ENCODE measurements at regions not wholly inside any gene's neighbourhood (a gene's known extent, or its start where the extent isn't known, plus 50 kb on each side); places are given as distances from the start of the nearest gene placed in this dataset.
"Not testable (repeated sequence)": the region's sequence is repeated elsewhere in the genome, so short reads cannot be mapped to it uniquely, and the experiment has no call there.

DNA sequence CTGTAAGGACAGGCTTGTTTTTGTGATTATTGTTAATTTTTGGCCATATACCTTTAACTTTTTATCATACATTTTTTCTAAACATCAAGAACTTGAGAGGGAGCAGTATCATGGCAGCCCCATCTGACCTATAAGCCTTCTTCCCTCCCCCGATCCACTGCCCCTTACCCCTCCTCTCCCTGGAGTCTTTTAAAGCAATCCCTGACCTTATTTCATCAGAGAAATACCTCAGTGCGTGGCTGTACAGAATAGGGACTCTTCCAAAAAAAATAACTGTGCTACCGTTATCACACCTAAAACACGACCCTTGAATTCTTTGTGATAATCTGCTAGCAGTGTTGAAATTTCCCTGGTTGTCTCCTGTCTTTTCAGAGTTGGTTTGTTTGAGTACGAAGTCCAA is 4448.7 kb upstream of the TPTE start:
- H3K27ac ChIP-seq (ENCODE audit: low read depth in 2 of 2, low read length in 2 of 2); H3K9ac ChIP-seq (ENCODE audit: low read length in 3 of 3); DNase-seq; H3K4me1 ChIP-seq (ENCODE audit: control insufficient read depth in 2 of 3, insufficient read depth in 2 of 3, low read depth in 1 of 3, low read length in 3 of 3); FAIRE-seq; H3K4me3 ChIP-seq (ENCODE audit: low read length in 3 of 3); H3K36me3 ChIP-seq (ENCODE audit: control insufficient read depth in 2 of 3, insufficient read depth in 3 of 3, low read length in 3 of 3); H3K27me3 ChIP-seq (ENCODE audit: control insufficient read depth, insufficient read depth, low read length); intact Hi-C loops (cut with DNase I); H3K9me3 ChIP-seq (ENCODE audit: control insufficient read depth in 2 of 3, insufficient read depth in 1 of 3, low read length in 3 of 3): not testable (repeated sequence)

DNA sequence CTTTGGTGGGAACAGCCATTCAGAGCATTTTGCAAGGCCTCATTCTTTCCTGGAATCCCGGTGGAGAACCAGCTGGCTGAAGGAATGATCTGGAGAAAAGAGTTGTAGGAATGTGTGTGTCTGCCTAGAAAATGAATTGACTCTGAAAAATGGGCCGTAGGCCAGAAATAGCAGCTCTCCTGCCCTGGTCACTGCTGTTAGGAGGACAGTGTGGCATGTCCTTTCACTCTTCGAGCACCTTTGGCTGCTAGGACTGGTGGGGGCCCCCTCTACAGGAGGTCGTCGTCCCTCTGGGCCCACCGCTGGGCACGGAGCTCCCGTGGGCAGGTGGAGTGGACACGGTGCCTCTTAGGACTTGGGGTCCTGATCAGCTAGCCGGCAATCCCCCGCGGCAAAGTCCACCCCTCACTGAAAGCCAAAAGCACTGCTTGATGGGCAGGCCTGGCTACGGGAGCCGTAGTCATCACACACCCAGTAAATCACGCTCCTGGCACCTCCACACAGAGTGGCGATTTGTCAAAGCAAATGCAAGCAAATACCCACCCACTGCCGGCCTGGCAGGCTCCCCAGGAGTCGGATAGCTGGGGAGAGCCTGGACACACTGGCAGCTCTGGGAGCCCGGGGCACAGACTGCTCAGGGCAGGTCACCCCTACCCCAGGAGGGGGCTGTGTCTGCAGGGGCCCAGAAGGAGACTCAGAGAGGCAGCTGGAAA is 4447.2 kb upstream of the TPTE start:
- H3K27ac ChIP-seq (ENCODE audit: low read depth in 2 of 2, low read length in 2 of 2); DNase-seq; H3K4me1 ChIP-seq (ENCODE audit: control insufficient read depth in 2 of 3, insufficient read depth in 2 of 3, low read depth in 1 of 3, low read length in 3 of 3); H3K4me3 ChIP-seq (ENCODE audit: low read length in 3 of 3); H3K9me3 ChIP-seq (ENCODE audit: control insufficient read depth in 2 of 3, insufficient read depth in 1 of 3, low read length in 3 of 3); H3K36me3 ChIP-seq (ENCODE audit: control insufficient read depth in 2 of 3, insufficient read depth in 3 of 3, low read length in 3 of 3); H3K9ac ChIP-seq (ENCODE audit: low read length in 3 of 3); H3K27me3 ChIP-seq (ENCODE audit: control insufficient read depth, insufficient read depth, low read length); intact Hi-C loops (cut with DNase I); FAIRE-seq: not testable (repeated sequence)

GRCh38 chr21:6074935-6075334 is 4446.4 kb upstream of the TPTE start:
- H3K36me3 ChIP-seq (ENCODE audit: control insufficient read depth in 2 of 3, insufficient read depth in 3 of 3, low read length in 3 of 3); H3K9me3 ChIP-seq (ENCODE audit: control insufficient read depth in 2 of 3, insufficient read depth in 1 of 3, low read length in 3 of 3); FAIRE-seq; H3K27ac ChIP-seq (ENCODE audit: low read depth in 2 of 2, low read length in 2 of 2); H3K9ac ChIP-seq (ENCODE audit: low read length in 3 of 3); H3K4me3 ChIP-seq (ENCODE audit: low read length in 3 of 3); DNase-seq; intact Hi-C loops (cut with DNase I); H3K27me3 ChIP-seq (ENCODE audit: control insufficient read depth, insufficient read depth, low read length); H3K4me1 ChIP-seq (ENCODE audit: control insufficient read depth in 2 of 3, insufficient read depth in 2 of 3, low read depth in 1 of 3, low read length in 3 of 3): not testable (repeated sequence)

- FAIRE-seq; H3K27ac ChIP-seq (ENCODE audit: low read depth in 2 of 2, low read length in 2 of 2): not testable (repeated sequence)
These were observed 4445.7 kb upstream of the TPTE start for GRCh38 chr21:6075627-6076208.

GRCh38 chr21:6077358-6077757 is 4444.0 kb upstream of the TPTE start:
- DNase-seq; H3K9me3 ChIP-seq (ENCODE audit: control insufficient read depth in 2 of 3, insufficient read depth in 1 of 3, low read length in 3 of 3); H3K27ac ChIP-seq (ENCODE audit: low read depth in 2 of 2, low read length in 2 of 2); FAIRE-seq; H3K4me3 ChIP-seq (ENCODE audit: low read length in 3 of 3); H3K27me3 ChIP-seq (ENCODE audit: control insufficient read depth, insufficient read depth, low read length); H3K9ac ChIP-seq (ENCODE audit: low read length in 3 of 3); intact Hi-C loops (cut with DNase I); H3K36me3 ChIP-seq (ENCODE audit: control insufficient read depth in 2 of 3, insufficient read depth in 3 of 3, low read length in 3 of 3); H3K4me1 ChIP-seq (ENCODE audit: control insufficient read depth in 2 of 3, insufficient read depth in 2 of 3, low read depth in 1 of 3, low read length in 3 of 3): not testable (repeated sequence)

More at GRCh38 chr21:6075627-6076208, 4445.7 kb upstream of the TPTE start:
- H3K27me3 ChIP-seq (ENCODE audit: control insufficient read depth, insufficient read depth, low read length); H3K36me3 ChIP-seq (ENCODE audit: control insufficient read depth in 2 of 3, insufficient read depth in 3 of 3, low read length in 3 of 3); H3K9ac ChIP-seq (ENCODE audit: low read length in 3 of 3); H3K4me3 ChIP-seq (ENCODE audit: low read length in 3 of 3); H3K4me1 ChIP-seq (ENCODE audit: control insufficient read depth in 2 of 3, insufficient read depth in 2 of 3, low read depth in 1 of 3, low read length in 3 of 3); DNase-seq; intact Hi-C loops (cut with DNase I); H3K9me3 ChIP-seq (ENCODE audit: control insufficient read depth in 2 of 3, insufficient read depth in 1 of 3, low read length in 3 of 3): not testable (repeated sequence)

GRCh38 chr21:6078902-6079301 is 4442.5 kb upstream of the TPTE start:
- H3K27ac ChIP-seq (ENCODE audit: low read depth in 2 of 2, low read length in 2 of 2); H3K36me3 ChIP-seq (ENCODE audit: control insufficient read depth in 2 of 3, insufficient read depth in 3 of 3, low read length in 3 of 3); H3K9me3 ChIP-seq (ENCODE audit: control insufficient read depth in 2 of 3, insufficient read depth in 1 of 3, low read length in 3 of 3); intact Hi-C loops (cut with DNase I); H3K4me3 ChIP-seq (ENCODE audit: low read length in 3 of 3); H3K27me3 ChIP-seq (ENCODE audit: control insufficient read depth, insufficient read depth, low read length); FAIRE-seq; DNase-seq; H3K4me1 ChIP-seq (ENCODE audit: control insufficient read depth in 2 of 3, insufficient read depth in 2 of 3, low read depth in 1 of 3, low read length in 3 of 3); H3K9ac ChIP-seq (ENCODE audit: low read length in 3 of 3): not testable (repeated sequence)

GRCh38 chr21:6080941-6081655 is 4440.3 kb upstream of the TPTE start:
- H3K4me3 ChIP-seq (ENCODE audit: low read length in 3 of 3); H3K27me3 ChIP-seq (ENCODE audit: control insufficient read depth, insufficient read depth, low read length); H3K9me3 ChIP-seq (ENCODE audit: control insufficient read depth in 2 of 3, insufficient read depth in 1 of 3, low read length in 3 of 3); H3K27ac ChIP-seq (ENCODE audit: low read depth in 2 of 2, low read length in 2 of 2); DNase-seq; H3K9ac ChIP-seq (ENCODE audit: low read length in 3 of 3); intact Hi-C loops (cut with DNase I); FAIRE-seq; H3K4me1 ChIP-seq (ENCODE audit: control insufficient read depth in 2 of 3, insufficient read depth in 2 of 3, low read depth in 1 of 3, low read length in 3 of 3); H3K36me3 ChIP-seq (ENCODE audit: control insufficient read depth in 2 of 3, insufficient read depth in 3 of 3, low read length in 3 of 3): not testable (repeated sequence)

- H3K9ac ChIP-seq (ENCODE audit: low read length in 3 of 3); H3K27ac ChIP-seq (ENCODE audit: low read depth in 2 of 2, low read length in 2 of 2); H3K36me3 ChIP-seq (ENCODE audit: control insufficient read depth in 2 of 3, insufficient read depth in 3 of 3, low read length in 3 of 3); H3K27me3 ChIP-seq (ENCODE audit: control insufficient read depth, insufficient read depth, low read length); H3K4me1 ChIP-seq (ENCODE audit: control insufficient read depth in 2 of 3, insufficient read depth in 2 of 3, low read depth in 1 of 3, low read length in 3 of 3); DNase-seq; FAIRE-seq; H3K9me3 ChIP-seq (ENCODE audit: control insufficient read depth in 2 of 3, insufficient read depth in 1 of 3, low read length in 3 of 3); intact Hi-C loops (cut with DNase I); H3K4me3 ChIP-seq (ENCODE audit: low read length in 3 of 3): not testable (repeated sequence)
These were observed 4439.2 kb upstream of the TPTE start for GRCh38 chr21:6082166-6082565.
